Prostate gland (tissue), 2 donors: ENCODE measurements at regions not wholly inside any gene's neighbourhood (a gene's known extent, or its start where the extent isn't known, plus 50 kb on each side); places are given as distances from the start of the nearest gene placed in this dataset.

Source experiments
- POLR2A ChIP-seq: fragments of 450-650 bp; IDR thresholded peaks from one replicate; pipeline ENCODE4 v1.6.1; 2016; ENCODE audit warnings: antibody characterized with exemption, mild to moderate bottlenecking
- POLR2AphosphoS5 ChIP-seq: sonication (generic); formaldehyde crosslinking; IDR thresholded peaks from one replicate; pipeline ENCODE4 v1.6.1; 2017; ENCODE audit warnings: antibody characterized with exemption
- TF ChIP-seq, protein P1 (sequence below), 4 experiments: fragments of 200-600 bp in 2 of 4; fragments of 450-650 bp in 2 of 4; sonication (generic) in 2 of 4; IDR thresholded peaks; 1 replicate in 3 of 4; 2 replicates in 1 of 4; pipeline ENCODE4 v1.5.1; 2016 to 2019; ENCODE audit warnings: antibody characterized with exemption in 4 of 4, mild to moderate bottlenecking in 2 of 4, moderate library complexity in 2 of 4

DNA sequence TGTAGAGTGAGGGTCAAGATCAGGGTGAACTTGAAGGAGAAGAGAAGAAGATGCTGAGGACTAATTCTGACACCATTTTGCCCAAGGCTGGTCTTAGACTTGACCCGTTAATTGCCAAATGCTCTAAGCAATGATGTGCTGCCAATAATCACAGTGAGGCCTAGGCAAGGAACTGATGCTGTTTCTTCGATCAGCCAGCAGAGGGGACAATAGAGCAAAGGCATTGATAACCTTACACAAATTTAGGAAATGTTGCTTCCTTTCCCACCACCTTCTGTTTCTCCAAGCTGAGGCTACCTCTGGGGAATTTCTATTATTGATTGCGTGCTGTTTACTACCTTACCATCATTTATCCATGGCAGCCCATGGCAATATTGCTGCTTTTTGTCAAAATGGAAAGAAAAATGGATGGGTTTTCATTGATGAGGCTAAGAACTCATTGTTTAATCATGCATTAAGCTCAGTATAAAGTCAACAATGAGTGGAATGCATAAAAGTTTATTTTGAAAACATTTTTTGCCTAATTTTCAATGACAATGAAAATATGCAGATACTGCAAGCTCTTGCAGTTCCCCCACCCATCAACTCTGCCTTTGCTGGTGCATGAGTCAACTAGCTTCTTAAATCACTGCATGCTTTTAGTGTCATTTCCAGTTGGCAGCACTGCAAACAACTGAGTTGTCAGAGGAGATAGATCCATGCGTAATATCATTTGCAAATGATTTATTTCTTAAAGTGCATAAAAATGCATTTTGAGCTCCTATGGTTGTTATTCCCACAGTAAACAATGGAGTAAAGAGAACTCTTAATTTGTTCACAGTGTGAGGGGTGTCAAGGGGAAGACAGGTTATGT is 116.4 kb upstream of the NYAP2 start:
- TF ChIP-seq, protein P1, sequence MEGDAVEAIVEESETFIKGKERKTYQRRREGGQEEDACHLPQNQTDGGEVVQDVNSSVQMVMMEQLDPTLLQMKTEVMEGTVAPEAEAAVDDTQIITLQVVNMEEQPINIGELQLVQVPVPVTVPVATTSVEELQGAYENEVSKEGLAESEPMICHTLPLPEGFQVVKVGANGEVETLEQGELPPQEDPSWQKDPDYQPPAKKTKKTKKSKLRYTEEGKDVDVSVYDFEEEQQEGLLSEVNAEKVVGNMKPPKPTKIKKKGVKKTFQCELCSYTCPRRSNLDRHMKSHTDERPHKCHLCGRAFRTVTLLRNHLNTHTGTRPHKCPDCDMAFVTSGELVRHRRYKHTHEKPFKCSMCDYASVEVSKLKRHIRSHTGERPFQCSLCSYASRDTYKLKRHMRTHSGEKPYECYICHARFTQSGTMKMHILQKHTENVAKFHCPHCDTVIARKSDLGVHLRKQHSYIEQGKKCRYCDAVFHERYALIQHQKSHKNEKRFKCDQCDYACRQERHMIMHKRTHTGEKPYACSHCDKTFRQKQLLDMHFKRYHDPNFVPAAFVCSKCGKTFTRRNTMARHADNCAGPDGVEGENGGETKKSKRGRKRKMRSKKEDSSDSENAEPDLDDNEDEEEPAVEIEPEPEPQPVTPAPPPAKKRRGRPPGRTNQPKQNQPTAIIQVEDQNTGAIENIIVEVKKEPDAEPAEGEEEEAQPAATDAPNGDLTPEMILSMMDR (IDR thresholded peaks at IDR 0.05): peak in 3 of 4 experiments; percentile 21 to 41 (median 32)
- TF ChIP-seq POLR2A (no peak), POLR2AphosphoS5 (no peak)
